ENCODE measurements at regions not wholly inside any gene's neighbourhood (a gene's known extent, or its start where the extent isn't known, plus 50 kb on each side); places are given as distances from the start of the nearest gene placed in this dataset.

DNA sequence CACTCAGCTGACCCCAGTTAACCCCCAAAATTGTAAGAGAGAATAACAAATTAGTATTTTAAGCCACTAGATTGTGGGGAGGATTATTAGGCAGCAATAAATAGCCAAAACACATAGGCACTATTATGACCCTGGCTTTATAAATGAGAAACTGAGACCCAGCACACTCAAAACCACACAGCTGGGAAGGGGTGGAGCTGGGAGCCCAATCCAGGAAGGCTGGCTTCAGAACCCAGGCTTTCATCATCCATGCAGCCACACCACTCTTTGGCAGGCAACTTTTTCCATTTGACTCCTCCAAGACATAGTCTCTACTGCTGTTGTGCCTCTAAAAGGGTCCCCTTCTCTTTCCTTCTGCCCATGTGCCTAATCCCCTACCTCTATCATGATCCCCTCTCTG, 253.8 kb downstream of the DHX15 start:
- no peak overlapping the region for H3K18ac ChIP-seq (ENCODE audit: extremely low read depth, low read length)
- no peak overlapping the region for H4K91ac ChIP-seq (replicated peaks; ENCODE audit: insufficient read length, low read length)
- H2BK120ac ChIP-seq (replicated peaks; ENCODE audit: low read depth, low read length), result no peak overlapping the region
- POLR2A ChIA-PET (ENCODE audit: partially characterized antibody), result interaction anchor here (0.9 to 1.1 kb wide), 3 partner anchors 9 to 254 kb away, joined by 3 to 4 read pairs (median 4); partner anchors contain the start of gene DHX15
- H3K4ac ChIP-seq (replicated peaks; ENCODE audit: insufficient read length, low read depth, low read length), result no peak overlapping the region
- H3K4me3 ChIP-seq (ENCODE audit: extremely low read depth in 1 of 4, insufficient read depth in 2 of 4, low read depth in 3 of 4, low read length in 4 of 4), result peak overlapping the region in 1 of 4 experiments; percentile 45; a peak in 1 of 8 replicates
- no peaks in the 10 kb centered on the region for H3K9me3 ChIP-seq (ENCODE audit: insufficient read depth in 2 of 2, low read depth in 1 of 2, low read length in 1 of 2)
- peaks cover 4 to 23% (median 16%) of the 10 kb centered on the region in 4 experiments; a peak in 5 of 7 replicates for H3K4me1 ChIP-seq (replicated peaks in 1 of 4; ENCODE audit: control insufficient read depth in 3 of 4, insufficient read depth in 4 of 4, low read length in 3 of 4)
- 0 out of 4 replicates have a peak overlapping the region, but pooled peaks of 1 of the 2 experiments have one; percentile 38 for H3K4me2 ChIP-seq (ENCODE audit: insufficient read depth in 1 of 2, low read depth in 2 of 2, low read length in 2 of 2)
- H3K56ac ChIP-seq (replicated peaks; ENCODE audit: insufficient read length, low read depth, low read length), result no peak overlapping the region
- H4K20me1 ChIP-seq (replicated peaks in 1 of 2; ENCODE audit: control insufficient read depth in 1 of 2, insufficient read depth in 2 of 2, low read length in 2 of 2), result peaks cover 5 to 17% of the 10 kb centered on the region in 2 experiments
- no peak overlapping the region for H2BK12ac ChIP-seq (ENCODE audit: low read depth, low read length)
- no peak for DNase-seq (ENCODE audit: low read depth in 1 of 2, low spot score in 2 of 2)
- no peak overlapping the region for H4K8ac ChIP-seq (ENCODE audit: extremely low read depth, insufficient read depth, low read length)
- CTCF ChIA-PET (ENCODE audit: partially characterized antibody), result interaction anchor here (0.6 to 2.9 kb wide), 5 partner anchors 19 to 88 kb away, joined by 3 to 18 read pairs (median 3); no protein-coding TSS in a partner anchor
- FAIRE-seq, result no peak
- H2AK5ac ChIP-seq (ENCODE audit: low read depth, low read length), result no peak overlapping the region
- H3K23me2 ChIP-seq (ENCODE audit: low read depth, low read length), result no peaks in the 10 kb centered on the region
- TF ChIP-seq TCF12 (IDR thresholded peaks at IDR 0.05; ENCODE audit: low read depth, low read length) (no peak), POLR2A (IDR thresholded peaks at IDR 0.05; ENCODE audit: control extremely low read depth in 1 of 2, low read depth in 2 of 2, low read length in 2 of 2) (0 out of 3 replicates have a peak, but pooled peaks of 1 of the 2 experiments have one; percentile 40), RAD21 (IDR thresholded peaks at IDR 0.05 in 1 of 2, conservative IDR thresholded peaks at IDR 0.05 in 1 of 2; ENCODE audit: low read depth in 2 of 2, low read length in 2 of 2) (no peak), CTBP2 (IDR thresholded peaks at IDR 0.05; ENCODE audit: borderline replicate concordance, insufficient read depth, insufficient read length, low read length) (no peak), TBP (IDR thresholded peaks at IDR 0.05; ENCODE audit: low read depth, low read length) (no peak), SAP30 (IDR thresholded peaks at IDR 0.05; ENCODE audit: insufficient read depth, insufficient replicate concordance, low read length) (no peak), CREB1 (IDR thresholded peaks at IDR 0.05) (no peak)
- no peak overlapping the region for H2BK20ac ChIP-seq (ENCODE audit: low read length)
- no peak overlapping the region for H2AFZ ChIP-seq (ENCODE audit: low read length)
- no peak overlapping the region for H3K14ac ChIP-seq (ENCODE audit: insufficient read length)
- no peak overlapping the region for H2BK15ac ChIP-seq (ENCODE audit: low read length)
- H3K27me3 ChIP-seq (replicated peaks in 1 of 4; ENCODE audit: control insufficient read depth in 3 of 4, extremely low read depth in 1 of 4, insufficient read depth in 3 of 4, low read length in 3 of 4), result no peaks in the 10 kb centered on the region
- no peak overlapping the region for H4K5ac ChIP-seq (ENCODE audit: insufficient read length, low read depth, low read length)
- no peak overlapping the region for H2BK5ac ChIP-seq (ENCODE audit: low read depth, low read length)
- no peaks in the 10 kb centered on the region for H3K79me1 ChIP-seq (ENCODE audit: low read depth, low read length)
- peaks cover 7 to 82% (median 39%) of the 10 kb centered on the region in 4 experiments; a peak in 7 of 8 replicates for H3K36me3 ChIP-seq (ENCODE audit: control insufficient read depth in 2 of 4, insufficient read depth in 4 of 4, low read length in 3 of 4)
- peaks cover 4 to 52% of the 10 kb centered on the region in 2 experiments for H3K79me2 ChIP-seq (ENCODE audit: control insufficient read depth in 1 of 2, insufficient read depth in 2 of 2, low read length in 2 of 2)
- H3K23ac ChIP-seq (ENCODE audit: insufficient read length), result no peak overlapping the region
- no peak overlapping the region for H3K9ac ChIP-seq (replicated peaks in 1 of 4; ENCODE audit: extremely low read depth in 1 of 4, low read depth in 3 of 4, low read length in 3 of 4)
- H3K27ac ChIP-seq (ENCODE audit: low read depth, low read length), result no peak overlapping the region
